ENCODE measurements at regions not wholly inside any gene's neighbourhood (a gene's known extent, or its start where the extent isn't known, plus 50 kb on each side); places are given as distances from the start of the nearest gene placed in this dataset.
"Not testable (repeated sequence)": the region's sequence is repeated elsewhere in the genome, so short reads cannot be mapped to it uniquely, and the experiment has no call there.

DNA sequence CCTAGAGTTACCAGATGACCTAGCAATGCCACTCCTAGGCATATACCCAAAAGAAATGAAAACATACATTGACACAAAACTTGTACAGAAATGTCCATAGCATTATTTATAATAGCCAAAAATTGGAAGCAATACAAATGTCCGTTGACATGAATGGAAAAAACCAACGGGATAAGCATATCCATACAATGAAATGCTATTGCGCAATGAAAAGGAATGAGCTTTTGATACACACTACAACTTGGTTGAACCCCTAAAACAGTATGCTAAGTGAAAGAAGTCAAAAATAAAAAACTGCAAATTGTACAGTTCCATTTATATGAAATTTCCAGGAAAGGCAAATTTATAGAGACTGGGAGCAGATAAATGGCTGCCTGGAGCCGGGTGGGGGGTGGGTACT, 90.6 kb upstream of the G2E3 start:
- Histone ChIP-seq H4K20me1 (no peaks in the 10 kb centered on the region), H3K4me3 (no peak overlapping the region), H3K4me1 (no peaks in the 10 kb centered on the region), H3K9ac (no peak overlapping the region), H3K4me2 (no peak overlapping the region), H3K9me3 (replicated peaks in 1 of 11) (no peaks in the 10 kb centered on the region), H3K27ac (no peak overlapping the region), H3K27me3 (no peaks in the 10 kb centered on the region), H3K36me3 (no peaks in the 10 kb centered on the region)
- peak in 5 of 11 experiments; percentile 27 to 88 (median 66); a peak in 8 of 22 replicates for TF ChIP-seq Cebpa-rat (IDR thresholded peaks at IDR 0.05)

GRCh38 chr14:30471980-30472379, 87.0 kb upstream of the G2E3 start:
- TF ChIP-seq Cebpa-rat (IDR thresholded peaks at IDR 0.05): no peak
- H3K4me2 ChIP-seq: no peak overlapping the region
- H3K27ac ChIP-seq: no peak overlapping the region
- no peaks in the 10 kb centered on the region for H3K36me3 ChIP-seq
- no peaks in the 10 kb centered on the region for H3K27me3 ChIP-seq
- H3K4me1 ChIP-seq: no peaks in the 10 kb centered on the region
- no peaks in the 10 kb centered on the region for H4K20me1 ChIP-seq
- H3K9ac ChIP-seq: no peak overlapping the region
- no peaks in the 10 kb centered on the region for H3K9me3 ChIP-seq (replicated peaks in 1 of 11)
- no peak overlapping the region for H3K4me3 ChIP-seq

GRCh38 chr14:30473846-30474696, 84.9 kb upstream of the G2E3 start:
- not testable (repeated sequence) for H3K4me3 ChIP-seq; H3K9ac ChIP-seq; H3K4me1 ChIP-seq; H3K36me3 ChIP-seq; H4K20me1 ChIP-seq; H3K4me2 ChIP-seq; H3K9me3 ChIP-seq (replicated peaks in 1 of 11); H3K27ac ChIP-seq; H3K27me3 ChIP-seq

DNA sequence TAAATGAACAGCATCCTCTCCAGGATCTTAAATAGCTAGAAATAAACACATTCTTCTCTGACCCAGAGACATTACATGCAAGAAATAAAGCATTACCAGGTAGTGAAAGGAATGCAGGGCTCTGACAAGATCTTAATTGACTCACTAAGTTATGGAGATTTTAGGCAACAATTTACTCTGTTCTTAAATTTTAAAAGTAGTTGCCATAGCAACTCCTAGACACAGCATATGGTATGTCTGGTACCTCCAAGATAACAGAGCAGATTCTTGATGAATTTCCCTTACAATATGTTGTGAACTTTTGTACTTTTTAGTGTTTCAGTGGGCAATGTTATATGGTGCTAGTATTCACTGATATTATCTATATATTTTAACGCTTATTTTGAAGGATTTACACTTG, 76.7 kb upstream of the G2E3 start:
- H4K20me1 ChIP-seq: no peaks in the 10 kb centered on the region
- TF ChIP-seq Cebpa-rat (IDR thresholded peaks at IDR 0.05): no peak
- H3K36me3 ChIP-seq: no peaks in the 10 kb centered on the region
- no peak overlapping the region for H3K9ac ChIP-seq
- no peak overlapping the region for H3K4me3 ChIP-seq
- no peak overlapping the region for H3K27ac ChIP-seq
- no peaks in the 10 kb centered on the region for H3K27me3 ChIP-seq
- H3K4me2 ChIP-seq: no peak overlapping the region
- H3K9me3 ChIP-seq (replicated peaks in 1 of 11): no peaks in the 10 kb centered on the region
- H3K4me1 ChIP-seq: no peaks in the 10 kb centered on the region

GRCh38 chr14:30484201-30484600, 74.8 kb upstream of the G2E3 start:
- Histone ChIP-seq H3K27me3 (no peaks in the 10 kb centered on the region), H3K9ac (no peak overlapping the region), H3K4me2 (no peak overlapping the region), H3K27ac (no peak overlapping the region), H3K4me1 (no peaks in the 10 kb centered on the region), H3K36me3 (no peaks in the 10 kb centered on the region), H3K9me3 (replicated peaks in 1 of 11) (no peaks in the 10 kb centered on the region), H4K20me1 (no peaks in the 10 kb centered on the region), H3K4me3 (no peak overlapping the region)
- TF ChIP-seq Cebpa-rat (IDR thresholded peaks at IDR 0.05): no peak

DNA sequence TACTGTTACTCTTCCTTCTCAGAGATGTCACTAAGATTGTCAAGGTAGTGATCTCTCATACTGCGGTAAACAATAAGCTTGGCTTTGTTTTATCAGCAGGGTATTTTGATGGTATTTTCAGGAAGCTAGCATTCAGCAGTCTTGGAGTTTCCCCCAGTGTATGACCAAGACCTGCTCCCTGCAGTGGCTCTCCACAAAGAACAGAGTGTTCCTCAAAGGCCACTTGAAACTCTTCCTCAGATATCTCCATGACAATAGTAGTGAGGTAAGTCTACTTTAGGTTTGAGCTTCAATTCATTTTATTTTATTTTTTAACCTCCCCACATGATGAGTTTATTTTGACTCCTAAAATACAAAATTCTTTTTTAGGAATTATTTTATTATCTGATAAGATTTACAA, 74.0 kb upstream of the G2E3 start:
- Histone ChIP-seq H3K27me3 (no peaks in the 10 kb centered on the region), H3K27ac (no peak overlapping the region), H3K4me3 (no peak overlapping the region)

GRCh38 chr14:30496852-30497251, 62.1 kb upstream of the G2E3 start:
- no peaks in the 10 kb centered on the region for H4K20me1 ChIP-seq
- no peak overlapping the region for H3K27ac ChIP-seq
- no peaks in the 10 kb centered on the region for H3K4me1 ChIP-seq
- no peak overlapping the region for H3K9ac ChIP-seq
- no peak overlapping the region for H3K4me3 ChIP-seq
- no peaks in the 10 kb centered on the region for H3K36me3 ChIP-seq
- no peak for TF ChIP-seq Cebpa-rat (IDR thresholded peaks at IDR 0.05)
- H3K27me3 ChIP-seq: no peaks in the 10 kb centered on the region
- H3K9me3 ChIP-seq (replicated peaks in 1 of 11): no peaks in the 10 kb centered on the region
- no peak overlapping the region for H3K4me2 ChIP-seq

More for the DNA sequence above, 74.0 kb upstream of the G2E3 start:
- Histone ChIP-seq H3K9me3 (replicated peaks in 1 of 11) (no peaks in the 10 kb centered on the region), H4K20me1 (no peaks in the 10 kb centered on the region), H3K9ac (no peak overlapping the region), H3K4me2 (no peak overlapping the region), H3K4me1 (no peaks in the 10 kb centered on the region), H3K36me3 (no peaks in the 10 kb centered on the region)
- no peak for TF ChIP-seq Cebpa-rat (IDR thresholded peaks at IDR 0.05)

DNA sequence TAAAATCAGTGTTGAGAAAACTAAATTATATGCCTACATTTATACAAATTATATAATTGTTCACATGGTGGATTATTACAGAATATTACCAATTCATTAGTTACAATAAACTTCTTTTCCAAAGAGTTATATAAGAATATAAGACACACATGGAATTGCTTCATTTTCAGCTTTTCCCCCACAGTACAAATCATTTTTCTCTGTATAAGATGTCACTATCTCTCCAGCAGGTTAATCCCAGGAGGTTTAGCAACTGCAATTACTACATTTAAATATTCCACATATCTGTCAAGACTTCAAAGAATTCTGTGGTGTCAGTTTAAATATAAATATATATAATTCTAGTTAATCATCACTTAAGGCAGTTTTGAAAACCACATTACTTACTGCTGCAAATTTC, 59.6 kb upstream of the G2E3 start:
- no peaks in the 10 kb centered on the region for H3K9me3 ChIP-seq (replicated peaks in 1 of 11)
- TF ChIP-seq Cebpa-rat (IDR thresholded peaks at IDR 0.05): no peak
- H3K27me3 ChIP-seq: no peaks in the 10 kb centered on the region
- no peak overlapping the region for H3K9ac ChIP-seq
- H3K4me3 ChIP-seq: no peak overlapping the region
- H3K36me3 ChIP-seq: no peaks in the 10 kb centered on the region
- H3K4me2 ChIP-seq: no peak overlapping the region
- no peak overlapping the region for H3K27ac ChIP-seq
- H3K4me1 ChIP-seq: no peaks in the 10 kb centered on the region
- H4K20me1 ChIP-seq: no peaks in the 10 kb centered on the region

GRCh38 chr14:30500222-30500621, 58.7 kb upstream of the G2E3 start:
- H3K4me2 ChIP-seq: no peak overlapping the region
- H3K9ac ChIP-seq: no peak overlapping the region
- no peaks in the 10 kb centered on the region for H3K4me1 ChIP-seq
- H4K20me1 ChIP-seq: no peaks in the 10 kb centered on the region
- H3K27ac ChIP-seq: no peak overlapping the region
- no peaks in the 10 kb centered on the region for H3K9me3 ChIP-seq (replicated peaks in 1 of 11)
- H3K4me3 ChIP-seq: no peak overlapping the region
- no peaks in the 10 kb centered on the region for H3K36me3 ChIP-seq
- no peak for TF ChIP-seq Cebpa-rat (IDR thresholded peaks at IDR 0.05)
- H3K27me3 ChIP-seq: no peaks in the 10 kb centered on the region

- no peak overlapping the region for H3K4me3 ChIP-seq
- no peaks in the 10 kb centered on the region for H3K36me3 ChIP-seq
- TF ChIP-seq Cebpa-rat (IDR thresholded peaks at IDR 0.05): no peak
- no peaks in the 10 kb centered on the region for H4K20me1 ChIP-seq
- peaks cover 0 to 7% (median 0%) of the 10 kb centered on the region in 11 experiments; a peak in 1 of 22 replicates for H3K9me3 ChIP-seq (replicated peaks in 1 of 11)
- no peaks in the 10 kb centered on the region for H3K27me3 ChIP-seq
- H3K9ac ChIP-seq: no peak overlapping the region
- no peak overlapping the region for H3K27ac ChIP-seq
- peak overlapping the region in 3 of 11 experiments; percentile 10 to 17 (median 13); a peak in 1 of 22 replicates for H3K4me2 ChIP-seq
- H3K4me1 ChIP-seq: peaks cover 0 to 7% (median 0%) of the 10 kb centered on the region in 10 experiments; a peak in 3 of 20 replicates
Observed at GRCh38 chr14:30507209-30507608, 51.7 kb upstream of the G2E3 start.

Measured in BLaER1 treated with 17β-estradiol and CSF1 and Interleukin-3, amounts not matched to agents 10 nM and 100 nM (cell line).